WTC11 (cell line): ENCODE measurements at regions not wholly inside any gene's neighbourhood (a gene's known extent, or its start where the extent isn't known, plus 50 kb on each side); places are given as distances from the start of the nearest gene placed in this dataset.

Source experiments
- ESRRA ChIP-seq: sonication (generic); formaldehyde crosslinking; IDR thresholded peaks from 2 replicates; pipeline ENCODE4 v1.8.1; 2022; ENCODE audit warnings: mild to moderate bottlenecking, missing genetic modification reagents, borderline replicate concordance
- ETV6 ChIP-seq: sonication (generic); formaldehyde crosslinking; IDR thresholded peaks from 2 replicates; pipeline ENCODE4 v1.8.1; 2022; ENCODE audit warnings: mild to moderate bottlenecking, missing genetic modification reagents
- KAT7 ChIP-seq: sonication (generic); formaldehyde crosslinking; IDR thresholded peaks from 2 replicates; pipeline ENCODE4 v1.8.1; 2023; ENCODE audit warnings: missing genetic modification reagents, mild to moderate bottlenecking, borderline replicate concordance
- NFYB ChIP-seq: sonication (generic); formaldehyde crosslinking; conservative IDR thresholded peaks from 2 replicates; pipeline ENCODE4 v1.8.0; 2022; ENCODE audit warnings: low read depth, missing genetic modification reagents
- NR3C1 ChIP-seq: sonication (generic); formaldehyde crosslinking; conservative IDR thresholded peaks from 2 replicates; pipeline ENCODE4 v1.8.1; 2023; ENCODE audit warnings: low read depth, mild to moderate bottlenecking, missing genetic modification reagents
- SMAD4 ChIP-seq: sonication (generic); formaldehyde crosslinking; IDR thresholded peaks from 2 replicates; pipeline ENCODE4 v1.8.0; 2022; ENCODE audit warnings: mild to moderate bottlenecking, missing genetic modification reagents
- ZNF396 ChIP-seq: fragments of 250-450 bp; sonication (Bioruptor Pico); IDR thresholded peaks from 2 replicates; pipeline ENCODE4 v1.8.0; 2021; ENCODE audit warnings: mild to moderate bottlenecking, moderate library complexity, borderline replicate concordance
- TF ChIP-seq, protein P1 (sequence below): sonication (generic); formaldehyde crosslinking; IDR thresholded peaks from 2 replicates; pipeline ENCODE4 v1.8.1; 2023; ENCODE audit warnings: mild to moderate bottlenecking, missing genetic modification reagents, moderate library complexity
- TF ChIP-seq, protein P2 (sequence below): sonication (generic); formaldehyde crosslinking; IDR thresholded peaks from 2 replicates; pipeline ENCODE4 v1.8.0; 2022; ENCODE audit warnings: mild to moderate bottlenecking, missing genetic modification reagents
- TF ChIP-seq, protein P3 (sequence below): fragments of 200-600 bp; IDR thresholded peaks from 2 replicates; pipeline ENCODE4 v1.8.0; 2022; ENCODE audit warnings: antibody characterized with exemption
- TF ChIP-seq, protein P4 (sequence below): fragments of 250-450 bp; sonication (Bioruptor Pico); conservative IDR thresholded peaks from 2 replicates; pipeline ENCODE4 v1.9.0; 2021; ENCODE audit warnings: mild to moderate bottlenecking
- TF ChIP-seq, protein P5 (sequence below): sonication (generic); formaldehyde crosslinking; IDR thresholded peaks from 2 replicates; pipeline ENCODE4 v1.8.1; 2023; ENCODE audit warnings: mild to moderate bottlenecking, missing genetic modification reagents, borderline replicate concordance
- TF ChIP-seq, protein P6 (sequence below): sonication (generic); formaldehyde crosslinking; conservative IDR thresholded peaks from 2 replicates; pipeline ENCODE4 v1.8.1; 2023; ENCODE audit warnings: mild to moderate bottlenecking, low read depth, missing genetic modification reagents, moderate library complexity
- TF ChIP-seq, protein P7 (sequence below): sonication (generic); formaldehyde crosslinking; IDR thresholded peaks from 2 replicates; pipeline ENCODE4 v1.8.1; 2022; ENCODE audit warnings: mild to moderate bottlenecking, missing genetic modification reagents, moderate library complexity, borderline replicate concordance

DNA sequence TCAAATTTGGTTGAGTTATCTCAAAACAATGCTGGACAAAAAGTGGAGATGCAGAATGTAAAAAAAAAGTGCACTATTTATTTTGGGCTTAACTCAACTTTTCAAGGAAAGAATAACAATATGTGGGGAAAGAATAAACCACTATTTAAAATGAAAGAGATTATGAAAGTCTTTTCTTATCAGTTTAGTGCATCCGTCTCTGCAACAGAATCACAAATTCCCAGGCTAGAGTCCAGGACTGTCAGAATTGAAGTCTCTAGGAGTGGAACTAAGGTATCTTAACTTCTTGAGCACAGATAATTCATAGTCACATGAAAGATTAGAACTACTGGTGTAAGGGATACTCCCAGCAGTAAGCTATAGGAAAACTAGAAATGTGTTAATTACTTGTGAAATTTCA lies 1200.3 kb upstream of the LRRN3 start:
- TF ChIP-seq, protein P1, sequence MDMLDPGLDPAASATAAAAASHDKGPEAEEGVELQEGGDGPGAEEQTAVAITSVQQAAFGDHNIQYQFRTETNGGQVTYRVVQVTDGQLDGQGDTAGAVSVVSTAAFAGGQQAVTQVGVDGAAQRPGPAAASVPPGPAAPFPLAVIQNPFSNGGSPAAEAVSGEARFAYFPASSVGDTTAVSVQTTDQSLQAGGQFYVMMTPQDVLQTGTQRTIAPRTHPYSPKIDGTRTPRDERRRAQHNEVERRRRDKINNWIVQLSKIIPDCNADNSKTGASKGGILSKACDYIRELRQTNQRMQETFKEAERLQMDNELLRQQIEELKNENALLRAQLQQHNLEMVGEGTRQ (CRISPR knock-in tag): no peak
- TF ChIP-seq, protein P2, sequence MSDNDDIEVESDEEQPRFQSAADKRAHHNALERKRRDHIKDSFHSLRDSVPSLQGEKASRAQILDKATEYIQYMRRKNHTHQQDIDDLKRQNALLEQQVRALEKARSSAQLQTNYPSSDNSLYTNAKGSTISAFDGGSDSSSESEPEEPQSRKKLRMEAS (CRISPR knock-in tag): no peak
- TF ChIP-seq, protein P3, sequence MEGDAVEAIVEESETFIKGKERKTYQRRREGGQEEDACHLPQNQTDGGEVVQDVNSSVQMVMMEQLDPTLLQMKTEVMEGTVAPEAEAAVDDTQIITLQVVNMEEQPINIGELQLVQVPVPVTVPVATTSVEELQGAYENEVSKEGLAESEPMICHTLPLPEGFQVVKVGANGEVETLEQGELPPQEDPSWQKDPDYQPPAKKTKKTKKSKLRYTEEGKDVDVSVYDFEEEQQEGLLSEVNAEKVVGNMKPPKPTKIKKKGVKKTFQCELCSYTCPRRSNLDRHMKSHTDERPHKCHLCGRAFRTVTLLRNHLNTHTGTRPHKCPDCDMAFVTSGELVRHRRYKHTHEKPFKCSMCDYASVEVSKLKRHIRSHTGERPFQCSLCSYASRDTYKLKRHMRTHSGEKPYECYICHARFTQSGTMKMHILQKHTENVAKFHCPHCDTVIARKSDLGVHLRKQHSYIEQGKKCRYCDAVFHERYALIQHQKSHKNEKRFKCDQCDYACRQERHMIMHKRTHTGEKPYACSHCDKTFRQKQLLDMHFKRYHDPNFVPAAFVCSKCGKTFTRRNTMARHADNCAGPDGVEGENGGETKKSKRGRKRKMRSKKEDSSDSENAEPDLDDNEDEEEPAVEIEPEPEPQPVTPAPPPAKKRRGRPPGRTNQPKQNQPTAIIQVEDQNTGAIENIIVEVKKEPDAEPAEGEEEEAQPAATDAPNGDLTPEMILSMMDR: no peak
- TF ChIP-seq SMAD4 (CRISPR knock-in tag) (no peak), NFYB (CRISPR knock-in tag) (no peak), ETV6 (CRISPR knock-in tag) (no peak), ESRRA (CRISPR knock-in tag) (no peak), ZNF396 (CRISPR knock-in tag) (no peak), NR3C1 (CRISPR knock-in tag) (no peak), KAT7 (CRISPR knock-in tag) (no peak)
- TF ChIP-seq, protein P4, sequence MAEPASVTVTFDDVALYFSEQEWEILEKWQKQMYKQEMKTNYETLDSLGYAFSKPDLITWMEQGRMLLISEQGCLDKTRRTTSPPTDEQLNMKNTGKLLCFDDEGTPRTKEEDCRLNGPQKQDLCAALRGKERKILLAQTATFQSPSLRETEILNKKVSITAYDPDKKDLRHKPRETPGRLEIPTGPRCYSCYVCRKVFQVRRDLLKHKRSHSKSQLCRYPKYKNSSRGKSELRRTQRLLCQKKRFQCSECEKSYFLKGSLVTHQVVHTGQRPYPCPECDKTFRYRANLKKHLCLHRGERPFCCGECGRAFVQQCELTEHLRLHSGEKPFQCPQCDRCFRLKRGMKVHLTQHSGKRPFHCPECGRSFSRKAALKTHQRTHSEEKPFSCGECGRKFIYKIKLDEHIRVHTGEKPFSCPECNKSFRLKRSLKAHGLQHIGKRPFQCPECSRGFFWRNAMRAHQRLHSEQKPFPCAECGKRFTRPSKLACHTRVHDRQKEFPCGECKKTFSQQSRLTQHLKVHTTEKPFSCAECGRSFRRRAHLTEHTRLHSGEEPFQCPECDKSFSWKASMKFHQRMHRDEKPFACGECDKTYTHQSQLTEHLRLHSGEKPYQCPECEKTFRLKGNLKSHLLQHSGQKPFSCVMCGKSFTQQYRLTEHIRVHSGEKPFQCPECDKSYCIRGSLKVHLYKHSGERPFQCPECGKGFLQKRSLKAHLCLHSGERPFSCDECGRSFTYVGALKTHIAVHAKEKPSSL: no peak
- TF ChIP-seq, protein P5, sequence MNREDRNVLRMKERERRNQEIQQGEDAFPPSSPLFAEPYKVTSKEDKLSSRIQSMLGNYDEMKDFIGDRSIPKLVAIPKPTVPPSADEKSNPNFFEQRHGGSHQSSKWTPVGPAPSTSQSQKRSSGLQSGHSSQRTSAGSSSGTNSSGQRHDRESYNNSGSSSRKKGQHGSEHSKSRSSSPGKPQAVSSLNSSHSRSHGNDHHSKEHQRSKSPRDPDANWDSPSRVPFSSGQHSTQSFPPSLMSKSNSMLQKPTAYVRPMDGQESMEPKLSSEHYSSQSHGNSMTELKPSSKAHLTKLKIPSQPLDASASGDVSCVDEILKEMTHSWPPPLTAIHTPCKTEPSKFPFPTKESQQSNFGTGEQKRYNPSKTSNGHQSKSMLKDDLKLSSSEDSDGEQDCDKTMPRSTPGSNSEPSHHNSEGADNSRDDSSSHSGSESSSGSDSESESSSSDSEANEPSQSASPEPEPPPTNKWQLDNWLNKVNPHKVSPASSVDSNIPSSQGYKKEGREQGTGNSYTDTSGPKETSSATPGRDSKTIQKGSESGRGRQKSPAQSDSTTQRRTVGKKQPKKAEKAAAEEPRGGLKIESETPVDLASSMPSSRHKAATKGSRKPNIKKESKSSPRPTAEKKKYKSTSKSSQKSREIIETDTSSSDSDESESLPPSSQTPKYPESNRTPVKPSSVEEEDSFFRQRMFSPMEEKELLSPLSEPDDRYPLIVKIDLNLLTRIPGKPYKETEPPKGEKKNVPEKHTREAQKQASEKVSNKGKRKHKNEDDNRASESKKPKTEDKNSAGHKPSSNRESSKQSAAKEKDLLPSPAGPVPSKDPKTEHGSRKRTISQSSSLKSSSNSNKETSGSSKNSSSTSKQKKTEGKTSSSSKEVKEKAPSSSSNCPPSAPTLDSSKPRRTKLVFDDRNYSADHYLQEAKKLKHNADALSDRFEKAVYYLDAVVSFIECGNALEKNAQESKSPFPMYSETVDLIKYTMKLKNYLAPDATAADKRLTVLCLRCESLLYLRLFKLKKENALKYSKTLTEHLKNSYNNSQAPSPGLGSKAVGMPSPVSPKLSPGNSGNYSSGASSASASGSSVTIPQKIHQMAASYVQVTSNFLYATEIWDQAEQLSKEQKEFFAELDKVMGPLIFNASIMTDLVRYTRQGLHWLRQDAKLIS: no peak
- TF ChIP-seq, protein P6, sequence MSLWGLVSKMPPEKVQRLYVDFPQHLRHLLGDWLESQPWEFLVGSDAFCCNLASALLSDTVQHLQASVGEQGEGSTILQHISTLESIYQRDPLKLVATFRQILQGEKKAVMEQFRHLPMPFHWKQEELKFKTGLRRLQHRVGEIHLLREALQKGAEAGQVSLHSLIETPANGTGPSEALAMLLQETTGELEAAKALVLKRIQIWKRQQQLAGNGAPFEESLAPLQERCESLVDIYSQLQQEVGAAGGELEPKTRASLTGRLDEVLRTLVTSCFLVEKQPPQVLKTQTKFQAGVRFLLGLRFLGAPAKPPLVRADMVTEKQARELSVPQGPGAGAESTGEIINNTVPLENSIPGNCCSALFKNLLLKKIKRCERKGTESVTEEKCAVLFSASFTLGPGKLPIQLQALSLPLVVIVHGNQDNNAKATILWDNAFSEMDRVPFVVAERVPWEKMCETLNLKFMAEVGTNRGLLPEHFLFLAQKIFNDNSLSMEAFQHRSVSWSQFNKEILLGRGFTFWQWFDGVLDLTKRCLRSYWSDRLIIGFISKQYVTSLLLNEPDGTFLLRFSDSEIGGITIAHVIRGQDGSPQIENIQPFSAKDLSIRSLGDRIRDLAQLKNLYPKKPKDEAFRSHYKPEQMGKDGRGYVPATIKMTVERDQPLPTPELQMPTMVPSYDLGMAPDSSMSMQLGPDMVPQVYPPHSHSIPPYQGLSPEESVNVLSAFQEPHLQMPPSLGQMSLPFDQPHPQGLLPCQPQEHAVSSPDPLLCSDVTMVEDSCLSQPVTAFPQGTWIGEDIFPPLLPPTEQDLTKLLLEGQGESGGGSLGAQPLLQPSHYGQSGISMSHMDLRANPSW (CRISPR knock-in tag): no peak
- TF ChIP-seq, protein P7, sequence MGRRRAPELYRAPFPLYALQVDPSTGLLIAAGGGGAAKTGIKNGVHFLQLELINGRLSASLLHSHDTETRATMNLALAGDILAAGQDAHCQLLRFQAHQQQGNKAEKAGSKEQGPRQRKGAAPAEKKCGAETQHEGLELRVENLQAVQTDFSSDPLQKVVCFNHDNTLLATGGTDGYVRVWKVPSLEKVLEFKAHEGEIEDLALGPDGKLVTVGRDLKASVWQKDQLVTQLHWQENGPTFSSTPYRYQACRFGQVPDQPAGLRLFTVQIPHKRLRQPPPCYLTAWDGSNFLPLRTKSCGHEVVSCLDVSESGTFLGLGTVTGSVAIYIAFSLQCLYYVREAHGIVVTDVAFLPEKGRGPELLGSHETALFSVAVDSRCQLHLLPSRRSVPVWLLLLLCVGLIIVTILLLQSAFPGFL (CRISPR knock-in tag): no peak
